HL-60 (cell line): ENCODE measurements at regions not wholly inside any gene's neighbourhood (a gene's known extent, or its start where the extent isn't known, plus 50 kb on each side); places are given as distances from the start of the nearest gene placed in this dataset.

Source experiments
- GABPA ChIP-seq: IDR thresholded peaks from 2 replicates; pipeline ENCODE4 v1.6.1; 2012; ENCODE audit warnings: low read depth
- POLR2AphosphoS5 ChIP-seq: IDR thresholded peaks from 2 replicates; pipeline ENCODE4 v1.6.1; 2012; ENCODE audit warnings: low read depth
- TF ChIP-seq, protein P1 (sequence below): IDR thresholded peaks from one replicate; pipeline ENCODE4 v1.5.1; 2011; ENCODE audit warnings: low read length, control low read depth, inconsistent platforms; ENCODE audit not compliant: insufficient read depth
- TF ChIP-seq, protein P2 (sequence below): IDR thresholded peaks from 2 replicates; pipeline ENCODE4 v1.6.1; 2012; ENCODE audit warnings: low read depth; ENCODE audit not compliant: insufficient replicate concordance

DNA sequence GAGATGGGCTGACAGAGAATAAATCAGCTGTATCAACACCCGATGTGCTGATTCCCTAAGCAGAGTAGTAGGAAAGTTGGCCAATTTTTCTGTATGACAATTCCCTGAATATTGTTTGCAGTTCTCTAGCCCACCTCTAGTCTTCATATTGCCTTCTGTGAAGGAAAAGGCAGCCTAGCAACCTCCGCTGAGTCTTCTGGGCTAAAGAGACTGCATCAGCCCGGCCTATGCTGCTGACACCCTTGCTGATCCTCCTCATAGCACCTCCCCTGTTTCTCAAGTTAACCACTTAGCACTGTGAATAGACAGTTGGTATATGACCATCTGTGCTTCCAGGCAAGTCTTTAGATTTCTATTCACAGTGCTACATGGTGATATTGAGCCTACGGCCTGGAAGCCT, 161.1 kb upstream of the EGLN3 start:
- TF ChIP-seq, protein P1, sequence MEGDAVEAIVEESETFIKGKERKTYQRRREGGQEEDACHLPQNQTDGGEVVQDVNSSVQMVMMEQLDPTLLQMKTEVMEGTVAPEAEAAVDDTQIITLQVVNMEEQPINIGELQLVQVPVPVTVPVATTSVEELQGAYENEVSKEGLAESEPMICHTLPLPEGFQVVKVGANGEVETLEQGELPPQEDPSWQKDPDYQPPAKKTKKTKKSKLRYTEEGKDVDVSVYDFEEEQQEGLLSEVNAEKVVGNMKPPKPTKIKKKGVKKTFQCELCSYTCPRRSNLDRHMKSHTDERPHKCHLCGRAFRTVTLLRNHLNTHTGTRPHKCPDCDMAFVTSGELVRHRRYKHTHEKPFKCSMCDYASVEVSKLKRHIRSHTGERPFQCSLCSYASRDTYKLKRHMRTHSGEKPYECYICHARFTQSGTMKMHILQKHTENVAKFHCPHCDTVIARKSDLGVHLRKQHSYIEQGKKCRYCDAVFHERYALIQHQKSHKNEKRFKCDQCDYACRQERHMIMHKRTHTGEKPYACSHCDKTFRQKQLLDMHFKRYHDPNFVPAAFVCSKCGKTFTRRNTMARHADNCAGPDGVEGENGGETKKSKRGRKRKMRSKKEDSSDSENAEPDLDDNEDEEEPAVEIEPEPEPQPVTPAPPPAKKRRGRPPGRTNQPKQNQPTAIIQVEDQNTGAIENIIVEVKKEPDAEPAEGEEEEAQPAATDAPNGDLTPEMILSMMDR = no peak
- TF ChIP-seq, protein P2, sequence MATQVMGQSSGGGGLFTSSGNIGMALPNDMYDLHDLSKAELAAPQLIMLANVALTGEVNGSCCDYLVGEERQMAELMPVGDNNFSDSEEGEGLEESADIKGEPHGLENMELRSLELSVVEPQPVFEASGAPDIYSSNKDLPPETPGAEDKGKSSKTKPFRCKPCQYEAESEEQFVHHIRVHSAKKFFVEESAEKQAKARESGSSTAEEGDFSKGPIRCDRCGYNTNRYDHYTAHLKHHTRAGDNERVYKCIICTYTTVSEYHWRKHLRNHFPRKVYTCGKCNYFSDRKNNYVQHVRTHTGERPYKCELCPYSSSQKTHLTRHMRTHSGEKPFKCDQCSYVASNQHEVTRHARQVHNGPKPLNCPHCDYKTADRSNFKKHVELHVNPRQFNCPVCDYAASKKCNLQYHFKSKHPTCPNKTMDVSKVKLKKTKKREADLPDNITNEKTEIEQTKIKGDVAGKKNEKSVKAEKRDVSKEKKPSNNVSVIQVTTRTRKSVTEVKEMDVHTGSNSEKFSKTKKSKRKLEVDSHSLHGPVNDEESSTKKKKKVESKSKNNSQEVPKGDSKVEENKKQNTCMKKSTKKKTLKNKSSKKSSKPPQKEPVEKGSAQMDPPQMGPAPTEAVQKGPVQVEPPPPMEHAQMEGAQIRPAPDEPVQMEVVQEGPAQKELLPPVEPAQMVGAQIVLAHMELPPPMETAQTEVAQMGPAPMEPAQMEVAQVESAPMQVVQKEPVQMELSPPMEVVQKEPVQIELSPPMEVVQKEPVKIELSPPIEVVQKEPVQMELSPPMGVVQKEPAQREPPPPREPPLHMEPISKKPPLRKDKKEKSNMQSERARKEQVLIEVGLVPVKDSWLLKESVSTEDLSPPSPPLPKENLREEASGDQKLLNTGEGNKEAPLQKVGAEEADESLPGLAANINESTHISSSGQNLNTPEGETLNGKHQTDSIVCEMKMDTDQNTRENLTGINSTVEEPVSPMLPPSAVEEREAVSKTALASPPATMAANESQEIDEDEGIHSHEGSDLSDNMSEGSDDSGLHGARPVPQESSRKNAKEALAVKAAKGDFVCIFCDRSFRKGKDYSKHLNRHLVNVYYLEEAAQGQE = no peak
- TF ChIP-seq POLR2AphosphoS5 = no peak
- TF ChIP-seq GABPA = no peak
